GM12878 (cell line): ENCODE measurements at regions not wholly inside any gene's neighbourhood (a gene's known extent, or its start where the extent isn't known, plus 50 kb on each side); places are given as distances from the start of the nearest gene placed in this dataset.

Experiments used
- CBX5 ChIP-seq: sonication (generic); IDR thresholded peaks from 2 replicates; pipeline ENCODE4 v1.6.1; 2016; ENCODE audit warnings: low read depth, moderate library complexity, mild to moderate bottlenecking, inconsistent platforms
- EP300 ChIP-seq, 2 experiments: fragments of 150-350 bp in 1 of 2; IDR thresholded peaks; 2 replicates each; pipeline ENCODE4 v1.6.1; 2011 to 2012; ENCODE audit warnings: low read depth in 2 of 2, low read length in 2 of 2, borderline replicate concordance in 1 of 2, improper control_type of control experiment in 1 of 2, inconsistent platforms in 1 of 2; ENCODE audit not compliant: control insufficient read depth in 1 of 2
- FOS ChIP-seq: IDR thresholded peaks from 3 replicates; pipeline ENCODE4 v1.6.1; 2011; ENCODE audit warnings: borderline replicate concordance; ENCODE audit not compliant: insufficient read length; ENCODE audit errors: extremely low read depth
- POLR2A ChIP-seq: IDR thresholded peaks from 2 replicates; pipeline ENCODE4 v1.6.1; 2011; ENCODE audit warnings: low read depth, mild to moderate bottlenecking, low read length
- TCF3 ChIP-seq: IDR thresholded peaks from 2 replicates; pipeline ENCODE4 v1.6.1; 2012; ENCODE audit warnings: low read depth, mild to moderate bottlenecking, low read length, borderline replicate concordance; ENCODE audit not compliant: insufficient read depth
- TF ChIP-seq, protein P1 (sequence below): IDR thresholded peaks from 2 replicates; pipeline ENCODE4 v1.6.1; 2012; ENCODE audit warnings: low read length, inconsistent platforms
- TF ChIP-seq, protein P2 (sequence below): IDR thresholded peaks from 2 replicates; pipeline ENCODE4 v1.6.1; 2012; ENCODE audit warnings: mild to moderate bottlenecking, low read depth, low read length
- TF ChIP-seq, protein P3 (sequence below): fragments of 150-350 bp; IDR thresholded peaks from 2 replicates; pipeline ENCODE4 v1.6.1; 2014; ENCODE audit warnings: mild to moderate bottlenecking, low read depth, low read length

DNA sequence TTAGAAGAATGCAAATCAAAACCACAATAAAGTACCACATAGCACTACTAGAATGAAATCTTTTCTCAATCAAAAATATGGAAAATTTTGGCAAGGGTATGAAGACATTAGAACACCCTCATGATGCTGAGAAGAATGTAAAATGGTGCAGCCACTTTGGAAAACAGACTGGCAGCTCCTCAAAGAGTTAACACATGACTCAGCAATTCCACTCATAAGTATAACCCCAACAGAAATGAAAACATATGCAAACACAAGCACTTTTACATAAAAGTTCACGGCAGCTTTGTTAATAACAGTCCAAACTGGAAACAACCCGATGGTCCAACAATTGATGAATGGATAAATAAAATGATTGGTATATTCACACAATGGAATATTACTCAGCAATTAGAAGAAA lies 124.5 kb downstream of the SHCBP1 start (continued):
- TF ChIP-seq, protein P1, sequence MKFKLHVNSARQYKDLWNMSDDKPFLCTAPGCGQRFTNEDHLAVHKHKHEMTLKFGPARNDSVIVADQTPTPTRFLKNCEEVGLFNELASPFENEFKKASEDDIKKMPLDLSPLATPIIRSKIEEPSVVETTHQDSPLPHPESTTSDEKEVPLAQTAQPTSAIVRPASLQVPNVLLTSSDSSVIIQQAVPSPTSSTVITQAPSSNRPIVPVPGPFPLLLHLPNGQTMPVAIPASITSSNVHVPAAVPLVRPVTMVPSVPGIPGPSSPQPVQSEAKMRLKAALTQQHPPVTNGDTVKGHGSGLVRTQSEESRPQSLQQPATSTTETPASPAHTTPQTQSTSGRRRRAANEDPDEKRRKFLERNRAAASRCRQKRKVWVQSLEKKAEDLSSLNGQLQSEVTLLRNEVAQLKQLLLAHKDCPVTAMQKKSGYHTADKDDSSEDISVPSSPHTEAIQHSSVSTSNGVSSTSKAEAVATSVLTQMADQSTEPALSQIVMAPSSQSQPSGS = no peak
- TF ChIP-seq TCF3 = no peak
- TF ChIP-seq CBX5 = no peak
- no peak for TF ChIP-seq FOS
- TF ChIP-seq EP300 (IDR thresholded peaks at IDR 0.05; ENCODE audit: borderline replicate concordance in 1 of 2, control insufficient read depth in 1 of 2, low read depth in 2 of 2, low read length in 2 of 2) = no peak
- TF ChIP-seq, protein P2, sequence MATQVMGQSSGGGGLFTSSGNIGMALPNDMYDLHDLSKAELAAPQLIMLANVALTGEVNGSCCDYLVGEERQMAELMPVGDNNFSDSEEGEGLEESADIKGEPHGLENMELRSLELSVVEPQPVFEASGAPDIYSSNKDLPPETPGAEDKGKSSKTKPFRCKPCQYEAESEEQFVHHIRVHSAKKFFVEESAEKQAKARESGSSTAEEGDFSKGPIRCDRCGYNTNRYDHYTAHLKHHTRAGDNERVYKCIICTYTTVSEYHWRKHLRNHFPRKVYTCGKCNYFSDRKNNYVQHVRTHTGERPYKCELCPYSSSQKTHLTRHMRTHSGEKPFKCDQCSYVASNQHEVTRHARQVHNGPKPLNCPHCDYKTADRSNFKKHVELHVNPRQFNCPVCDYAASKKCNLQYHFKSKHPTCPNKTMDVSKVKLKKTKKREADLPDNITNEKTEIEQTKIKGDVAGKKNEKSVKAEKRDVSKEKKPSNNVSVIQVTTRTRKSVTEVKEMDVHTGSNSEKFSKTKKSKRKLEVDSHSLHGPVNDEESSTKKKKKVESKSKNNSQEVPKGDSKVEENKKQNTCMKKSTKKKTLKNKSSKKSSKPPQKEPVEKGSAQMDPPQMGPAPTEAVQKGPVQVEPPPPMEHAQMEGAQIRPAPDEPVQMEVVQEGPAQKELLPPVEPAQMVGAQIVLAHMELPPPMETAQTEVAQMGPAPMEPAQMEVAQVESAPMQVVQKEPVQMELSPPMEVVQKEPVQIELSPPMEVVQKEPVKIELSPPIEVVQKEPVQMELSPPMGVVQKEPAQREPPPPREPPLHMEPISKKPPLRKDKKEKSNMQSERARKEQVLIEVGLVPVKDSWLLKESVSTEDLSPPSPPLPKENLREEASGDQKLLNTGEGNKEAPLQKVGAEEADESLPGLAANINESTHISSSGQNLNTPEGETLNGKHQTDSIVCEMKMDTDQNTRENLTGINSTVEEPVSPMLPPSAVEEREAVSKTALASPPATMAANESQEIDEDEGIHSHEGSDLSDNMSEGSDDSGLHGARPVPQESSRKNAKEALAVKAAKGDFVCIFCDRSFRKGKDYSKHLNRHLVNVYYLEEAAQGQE = no peak
- no peak for TF ChIP-seq POLR2A
- TF ChIP-seq, protein P3, sequence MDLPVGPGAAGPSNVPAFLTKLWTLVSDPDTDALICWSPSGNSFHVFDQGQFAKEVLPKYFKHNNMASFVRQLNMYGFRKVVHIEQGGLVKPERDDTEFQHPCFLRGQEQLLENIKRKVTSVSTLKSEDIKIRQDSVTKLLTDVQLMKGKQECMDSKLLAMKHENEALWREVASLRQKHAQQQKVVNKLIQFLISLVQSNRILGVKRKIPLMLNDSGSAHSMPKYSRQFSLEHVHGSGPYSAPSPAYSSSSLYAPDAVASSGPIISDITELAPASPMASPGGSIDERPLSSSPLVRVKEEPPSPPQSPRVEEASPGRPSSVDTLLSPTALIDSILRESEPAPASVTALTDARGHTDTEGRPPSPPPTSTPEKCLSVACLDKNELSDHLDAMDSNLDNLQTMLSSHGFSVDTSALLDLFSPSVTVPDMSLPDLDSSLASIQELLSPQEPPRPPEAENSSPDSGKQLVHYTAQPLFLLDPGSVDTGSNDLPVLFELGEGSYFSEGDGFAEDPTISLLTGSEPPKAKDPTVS = no peak
